ENCODE measurements at regions not wholly inside any gene's neighbourhood (a gene's known extent, or its start where the extent isn't known, plus 50 kb on each side); places are given as distances from the start of the nearest gene placed in this dataset.

- DNase-seq, result no peak
Measured at GRCh38 chr9:115628426-115628825, 510.5 kb upstream of the TNC start.

GRCh38 chr9:115629879-115630840 lies 512.2 kb upstream of the TNC start:
- peak; percentile 53 for DNase-seq

- DNase-seq, result no peak
Measured at GRCh38 chr9:115632391-115632790, 514.4 kb upstream of the TNC start.

GRCh38 chr9:115633104-115633503 lies 515.1 kb upstream of the TNC start:
- DNase-seq, result peak; percentile 95

- DNase-seq, result no peak
Measured at GRCh38 chr9:115635680-115636383, 517.8 kb upstream of the PAPPA start.

GRCh38 chr9:115636596-115636995 lies 517.0 kb upstream of the PAPPA start:
- DNase-seq, result no peak

GRCh38 chr9:115637661-115638060 lies 515.9 kb upstream of the PAPPA start:
- DNase-seq, result peak; percentile 70

- peak; percentile 95 for DNase-seq
Measured at GRCh38 chr9:115640887-115641286, 512.7 kb upstream of the PAPPA start.

GRCh38 chr9:115642285-115642684 lies 511.3 kb upstream of the PAPPA start:
- no peak for DNase-seq

- no peak for DNase-seq
Measured at GRCh38 chr9:115643948-115644727, 509.5 kb upstream of the PAPPA start.

- DNase-seq, result peak; percentile 94
Measured at GRCh38 chr9:115649991-115650472, 503.6 kb upstream of the PAPPA start.

- peak; percentile 99 for DNase-seq
Measured at GRCh38 chr9:115650768-115651167, 502.8 kb upstream of the PAPPA start.

- peak; percentile 64 for DNase-seq
Measured at GRCh38 chr9:115651461-115651860, 502.1 kb upstream of the PAPPA start.

- peak; percentile 71 for DNase-seq
Measured at GRCh38 chr9:115653171-115653606, 500.4 kb upstream of the PAPPA start.

GRCh38 chr9:115657695-115658094 lies 495.9 kb upstream of the PAPPA start:
- no peak for DNase-seq

- DNase-seq, result peak; percentile 65
Measured at GRCh38 chr9:115665519-115665918, 488.1 kb upstream of the PAPPA start.

- DNase-seq, result peak; percentile 98
Measured at GRCh38 chr9:115668521-115668920, 485.1 kb upstream of the PAPPA start.

- peak; percentile 64 for DNase-seq
Measured at GRCh38 chr9:115671236-115671962, 482.2 kb upstream of the PAPPA start.

GRCh38 chr9:115671963-115672305 lies 481.7 kb upstream of the PAPPA start:
- DNase-seq, result peak; percentile 77

GRCh38 chr9:115672477-115673316 lies 480.9 kb upstream of the PAPPA start:
- peak; percentile 100 for DNase-seq

GRCh38 chr9:115673599-115673998 lies 480.0 kb upstream of the PAPPA start:
- DNase-seq, result peak; percentile 84

Measured in fibroblast of skin of right biceps (primary cell).